BE2C (cell line): ENCODE measurements at regions not wholly inside any gene's neighbourhood (a gene's known extent, or its start where the extent isn't known, plus 50 kb on each side); places are given as distances from the start of the nearest gene placed in this dataset.

Experiments used
- DNase-seq: peaks from one replicate; pipeline ENCODE4 v3.0.0-alpha.2; 2020
- H3K27me3 ChIP-seq: fragments of 250-450 bp; sonication (Bioruptor Pico); 2 replicates; pipeline ENCODE4 v1.5.1; 2020; ENCODE audit warnings: mild to moderate bottlenecking
- H3K36me3 ChIP-seq: fragments of 250-450 bp; sonication (Bioruptor Pico); 2 replicates; pipeline ENCODE4 v1.5.1; 2020; ENCODE audit warnings: mild to moderate bottlenecking
- H3K4me1 ChIP-seq: fragments of 250-450 bp; sonication (Bioruptor Pico); 2 replicates; pipeline ENCODE4 v1.5.1; 2020
- H3K4me3 ChIP-seq: 2 replicates; pipeline ENCODE4 v1.5.1; 2011; ENCODE audit warnings: low read depth, low read length
- H3K9me3 ChIP-seq: fragments of 250-450 bp; sonication (Bioruptor Pico); 2 replicates; pipeline ENCODE4 v1.5.1; 2020
- TF ChIP-seq, protein P1 (sequence below): IDR thresholded peaks from 2 replicates; pipeline ENCODE4 v1.5.1; 2012; ENCODE audit warnings: mild to moderate bottlenecking, low read depth, low read length

DNA sequence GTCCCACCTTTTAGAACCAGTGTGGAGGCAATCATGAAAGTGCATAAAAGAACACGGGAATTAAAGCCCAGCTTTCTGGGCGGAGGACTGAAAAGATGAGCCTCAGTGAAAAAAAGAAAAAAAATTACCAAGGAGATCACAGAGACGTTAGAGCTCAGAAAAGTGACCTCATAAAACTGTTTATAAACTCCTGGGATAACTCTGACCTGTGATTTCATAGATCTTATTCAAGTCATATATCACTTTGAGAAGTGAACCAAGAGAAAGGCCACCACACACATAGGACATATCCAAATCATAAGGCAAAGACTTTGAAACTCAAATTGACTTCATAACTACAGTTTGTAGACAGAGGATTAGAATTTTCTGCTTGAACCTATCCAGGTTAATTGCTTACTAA is 90.1 kb downstream of the KCNJ2 start:
- Histone ChIP-seq H3K4me3 (no peak overlapping the region), H3K4me1 (no peaks in the 10 kb centered on the region), H3K27me3 (no peaks in the 10 kb centered on the region), H3K9me3 (no peaks in the 10 kb centered on the region), H3K36me3 (no peaks in the 10 kb centered on the region)
- no peak for DNase-seq
- TF ChIP-seq, protein P1, sequence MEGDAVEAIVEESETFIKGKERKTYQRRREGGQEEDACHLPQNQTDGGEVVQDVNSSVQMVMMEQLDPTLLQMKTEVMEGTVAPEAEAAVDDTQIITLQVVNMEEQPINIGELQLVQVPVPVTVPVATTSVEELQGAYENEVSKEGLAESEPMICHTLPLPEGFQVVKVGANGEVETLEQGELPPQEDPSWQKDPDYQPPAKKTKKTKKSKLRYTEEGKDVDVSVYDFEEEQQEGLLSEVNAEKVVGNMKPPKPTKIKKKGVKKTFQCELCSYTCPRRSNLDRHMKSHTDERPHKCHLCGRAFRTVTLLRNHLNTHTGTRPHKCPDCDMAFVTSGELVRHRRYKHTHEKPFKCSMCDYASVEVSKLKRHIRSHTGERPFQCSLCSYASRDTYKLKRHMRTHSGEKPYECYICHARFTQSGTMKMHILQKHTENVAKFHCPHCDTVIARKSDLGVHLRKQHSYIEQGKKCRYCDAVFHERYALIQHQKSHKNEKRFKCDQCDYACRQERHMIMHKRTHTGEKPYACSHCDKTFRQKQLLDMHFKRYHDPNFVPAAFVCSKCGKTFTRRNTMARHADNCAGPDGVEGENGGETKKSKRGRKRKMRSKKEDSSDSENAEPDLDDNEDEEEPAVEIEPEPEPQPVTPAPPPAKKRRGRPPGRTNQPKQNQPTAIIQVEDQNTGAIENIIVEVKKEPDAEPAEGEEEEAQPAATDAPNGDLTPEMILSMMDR = no peak

DNA sequence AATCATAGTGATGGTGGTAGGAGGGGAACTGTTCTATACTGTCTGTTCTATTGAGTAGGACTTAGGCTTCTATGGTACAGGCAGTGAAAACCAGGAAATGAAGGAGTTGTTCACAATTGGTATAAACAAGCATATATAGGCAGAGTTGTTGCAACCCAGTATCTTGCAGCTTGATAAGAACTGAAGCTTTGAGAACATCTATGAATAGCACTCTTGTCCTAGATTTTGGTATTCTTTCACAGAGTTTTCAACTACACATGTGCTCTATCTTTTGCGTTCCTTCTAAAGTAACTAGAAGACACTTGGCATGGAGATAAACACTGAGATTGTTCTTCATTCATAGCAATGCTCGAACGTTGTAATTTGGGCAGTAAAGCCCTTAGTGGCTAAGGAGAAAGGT is 91.8 kb downstream of the KCNJ2 start:
- no peak for DNase-seq
- TF ChIP-seq, protein P1 = no peak
- H3K9me3 ChIP-seq = no peaks in the 10 kb centered on the region
- no peaks in the 10 kb centered on the region for H3K36me3 ChIP-seq
- H3K4me1 ChIP-seq = no peaks in the 10 kb centered on the region
- H3K27me3 ChIP-seq = no peaks in the 10 kb centered on the region
- no peak overlapping the region for H3K4me3 ChIP-seq

DNA sequence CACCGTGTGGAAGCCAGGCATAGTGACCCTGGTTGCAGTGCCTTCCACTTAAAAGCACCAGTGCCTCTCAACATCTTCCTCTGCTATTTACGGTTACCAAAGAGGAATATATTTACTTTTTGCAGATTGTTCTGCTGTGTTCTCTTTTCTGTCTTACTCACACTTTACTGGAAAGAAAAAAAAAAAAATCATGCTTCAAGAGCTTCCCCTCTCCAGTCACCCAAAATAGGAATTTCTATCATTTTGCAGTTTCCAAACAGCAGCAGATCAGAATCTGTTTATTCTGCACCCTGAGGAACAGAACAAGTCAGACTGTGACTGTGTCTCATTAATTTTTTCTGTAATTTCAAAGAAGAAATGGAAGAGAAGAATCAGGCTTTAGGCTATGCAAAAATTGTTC is 96.1 kb downstream of the KCNJ2 start:
- Histone ChIP-seq H3K36me3 (no peaks in the 10 kb centered on the region), H3K9me3 (no peaks in the 10 kb centered on the region), H3K4me1 (no peaks in the 10 kb centered on the region), H3K27me3 (no peaks in the 10 kb centered on the region), H3K4me3 (no peak overlapping the region)
- no peak for DNase-seq
- TF ChIP-seq, protein P1 = no peak

DNA sequence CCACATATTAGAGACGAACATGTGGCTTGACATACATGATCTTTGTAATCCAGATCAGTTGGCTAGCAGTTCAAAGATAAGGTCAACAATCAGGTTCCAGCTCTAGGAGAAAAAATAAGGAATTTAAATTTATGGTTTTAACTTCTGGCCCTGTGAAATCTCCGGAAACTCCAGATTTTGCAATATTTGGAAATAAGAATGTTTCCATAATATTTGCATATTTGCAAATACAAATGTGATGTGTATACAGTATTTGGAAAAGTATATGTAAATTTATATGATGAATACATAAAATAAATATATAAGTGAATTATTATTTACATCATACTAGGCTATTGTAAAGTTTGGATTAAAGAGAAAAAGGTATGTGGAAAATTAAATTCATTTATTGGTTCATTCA is 97.1 kb downstream of the KCNJ2 start:
- Histone ChIP-seq H3K4me1 (no peaks in the 10 kb centered on the region), H3K27me3 (no peaks in the 10 kb centered on the region), H3K4me3 (no peak overlapping the region), H3K9me3 (no peaks in the 10 kb centered on the region), H3K36me3 (no peaks in the 10 kb centered on the region)
- TF ChIP-seq, protein P1 = no peak
- no peak for DNase-seq

DNA sequence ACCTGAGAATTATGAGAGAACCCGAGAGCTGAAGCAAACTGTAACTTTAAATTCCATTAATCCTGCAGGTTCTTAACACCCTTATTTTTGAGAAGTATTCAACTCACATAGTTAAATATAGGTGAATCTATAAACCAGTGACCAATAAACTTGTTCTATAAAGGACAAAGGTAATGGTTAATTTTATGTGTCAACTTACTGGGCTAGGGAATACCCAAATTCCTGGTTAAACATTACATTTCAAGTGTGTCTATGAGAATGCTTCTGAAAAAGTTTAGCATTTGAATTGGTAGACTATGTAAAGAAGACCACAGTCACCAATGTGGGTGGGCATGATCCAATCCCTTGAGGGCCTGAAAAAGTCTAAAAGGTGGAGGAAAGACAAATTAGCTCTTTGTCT is 99.1 kb downstream of the KCNJ2 start:
- TF ChIP-seq, protein P1 = no peak
- Histone ChIP-seq H3K27me3 (no peaks in the 10 kb centered on the region), H3K9me3 (no peaks in the 10 kb centered on the region), H3K36me3 (no peaks in the 10 kb centered on the region), H3K4me1 (no peaks in the 10 kb centered on the region), H3K4me3 (no peak overlapping the region)
- DNase-seq = no peak

DNA sequence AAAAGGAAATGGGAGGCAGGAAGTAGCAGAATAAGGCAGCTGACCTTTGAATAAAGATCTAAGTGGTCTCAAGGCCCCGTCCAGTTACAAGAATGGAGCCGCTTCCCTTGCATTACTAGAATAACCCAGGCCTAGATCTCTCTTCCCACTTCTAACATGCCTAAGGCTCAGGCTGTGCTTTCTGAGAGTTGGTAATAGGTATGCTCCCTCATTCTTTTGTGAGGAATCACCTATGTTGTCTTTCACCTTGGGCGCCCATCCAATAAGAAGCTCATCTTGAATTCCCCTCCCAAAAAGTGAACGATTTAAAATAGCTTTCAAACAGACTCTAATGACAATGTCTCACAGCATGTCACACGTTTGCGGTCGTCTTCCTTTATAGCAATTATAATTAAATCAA is 101.2 kb downstream of the KCNJ2 start:
- Histone ChIP-seq H3K9me3 (no peaks in the 10 kb centered on the region), H3K4me1 (no peaks in the 10 kb centered on the region), H3K4me3 (no peak overlapping the region), H3K27me3 (no peaks in the 10 kb centered on the region), H3K36me3 (no peaks in the 10 kb centered on the region)
- no peak for DNase-seq
- TF ChIP-seq, protein P1 = no peak
